Hepatocyte (in vitro differentiated cells): ENCODE measurements at regions not wholly inside any gene's neighbourhood (a gene's known extent, or its start where the extent isn't known, plus 50 kb on each side); places are given as distances from the start of the nearest gene placed in this dataset.

Source experiments
- EZH2phosphoT487 ChIP-seq: fragments of 200-600 bp; sonication (generic); IDR thresholded peaks from one replicate; pipeline ENCODE4 v1.6.1; 2018; ENCODE audit warnings: antibody characterized with exemption, mild to moderate bottlenecking, low read depth, moderate library complexity; ENCODE audit not compliant: unreplicated experiment, severe bottlenecking
- TF ChIP-seq, protein P1 (sequence below): fragments of 200-600 bp; sonication (generic); IDR thresholded peaks from 2 replicates; pipeline ENCODE4 v1.5.1; 2016; ENCODE audit warnings: antibody characterized with exemption, mild to moderate bottlenecking; ENCODE audit not compliant: poor library complexity

GRCh38 chr11:115759622-115760460, 255.6 kb upstream of the CADM1 start:
- TF ChIP-seq, protein P1, sequence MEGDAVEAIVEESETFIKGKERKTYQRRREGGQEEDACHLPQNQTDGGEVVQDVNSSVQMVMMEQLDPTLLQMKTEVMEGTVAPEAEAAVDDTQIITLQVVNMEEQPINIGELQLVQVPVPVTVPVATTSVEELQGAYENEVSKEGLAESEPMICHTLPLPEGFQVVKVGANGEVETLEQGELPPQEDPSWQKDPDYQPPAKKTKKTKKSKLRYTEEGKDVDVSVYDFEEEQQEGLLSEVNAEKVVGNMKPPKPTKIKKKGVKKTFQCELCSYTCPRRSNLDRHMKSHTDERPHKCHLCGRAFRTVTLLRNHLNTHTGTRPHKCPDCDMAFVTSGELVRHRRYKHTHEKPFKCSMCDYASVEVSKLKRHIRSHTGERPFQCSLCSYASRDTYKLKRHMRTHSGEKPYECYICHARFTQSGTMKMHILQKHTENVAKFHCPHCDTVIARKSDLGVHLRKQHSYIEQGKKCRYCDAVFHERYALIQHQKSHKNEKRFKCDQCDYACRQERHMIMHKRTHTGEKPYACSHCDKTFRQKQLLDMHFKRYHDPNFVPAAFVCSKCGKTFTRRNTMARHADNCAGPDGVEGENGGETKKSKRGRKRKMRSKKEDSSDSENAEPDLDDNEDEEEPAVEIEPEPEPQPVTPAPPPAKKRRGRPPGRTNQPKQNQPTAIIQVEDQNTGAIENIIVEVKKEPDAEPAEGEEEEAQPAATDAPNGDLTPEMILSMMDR: no peak
- TF ChIP-seq EZH2phosphoT487: no peak
